ENCODE measurements at regions not wholly inside any gene's neighbourhood (a gene's known extent, or its start where the extent isn't known, plus 50 kb on each side); places are given as distances from the start of the nearest gene placed in this dataset.

- Histone ChIP-seq H2AFZ (ENCODE audit: low read length) (no peak overlapping the region), H3K36me3 (ENCODE audit: insufficient read depth, low read length) (no peaks in the 10 kb centered on the region), H3K27ac (ENCODE audit: low read depth, low read length, poor library complexity, severe bottlenecking) (no peak overlapping the region), H3K79me2 (ENCODE audit: insufficient read depth, low read depth, low read length) (no peaks in the 10 kb centered on the region), H3K4me3 (ENCODE audit: low read depth, low read length, poor library complexity, severe bottlenecking) (no peak overlapping the region), H3K9me3 (ENCODE audit: low read length) (no peaks in the 10 kb centered on the region), H3K4me2 (ENCODE audit: low read length) (no peak overlapping the region), H3K9me2 (ENCODE audit: insufficient read depth, low read length) (no peaks in the 10 kb centered on the region), H4K20me1 (ENCODE audit: insufficient read depth, low read length) (no peaks in the 10 kb centered on the region), H3K4me1 (ENCODE audit: insufficient read depth, low read length, poor library complexity, severe bottlenecking) (no peaks in the 10 kb centered on the region)
- POLR2A ChIA-PET: interaction anchor here (0.7 kb wide), 2 partner anchors 1068 to 1147 kb away, joined by 3 to 4 read pairs; no protein-coding TSS in a partner anchor
- BruUV-seq (replicated peaks): no TSS peak
- intact Hi-C loops (cut with micrococcal nuclease; ENCODE audit: unreplicated experiment): no loop called here
- TF ChIP-seq EZH2phosphoT487 (IDR thresholded peaks at IDR 0.05; ENCODE audit: borderline replicate concordance, low read depth, low read length) (no peak), CTCF (conservative IDR thresholded peaks at IDR 0.05; ENCODE audit: low read length) (no peak)
- CTCF ChIA-PET (ENCODE audit: unreplicated experiment): no interaction called here
- DNase-seq (ENCODE audit: low spot score): no peak
Observed at GRCh38 chr16:55051571-55052347, 121.1 kb downstream of the IRX5 start.

- Histone ChIP-seq H3K79me2 (ENCODE audit: insufficient read depth, low read depth, low read length) (no peaks in the 10 kb centered on the region), H4K20me1 (ENCODE audit: insufficient read depth, low read length) (no peaks in the 10 kb centered on the region), H3K9me3 (ENCODE audit: low read length) (no peaks in the 10 kb centered on the region), H3K27ac (ENCODE audit: low read depth, low read length, poor library complexity, severe bottlenecking) (no peak overlapping the region), H3K36me3 (ENCODE audit: insufficient read depth, low read length) (no peaks in the 10 kb centered on the region), H3K4me2 (ENCODE audit: low read length) (no peak overlapping the region), H3K4me3 (ENCODE audit: low read depth, low read length, poor library complexity, severe bottlenecking) (no peak overlapping the region), H2AFZ (ENCODE audit: low read length) (no peak overlapping the region), H3K4me1 (ENCODE audit: insufficient read depth, low read length, poor library complexity, severe bottlenecking) (no peaks in the 10 kb centered on the region), H3K9me2 (ENCODE audit: insufficient read depth, low read length) (no peaks in the 10 kb centered on the region)
- TF ChIP-seq EZH2phosphoT487 (IDR thresholded peaks at IDR 0.05; ENCODE audit: borderline replicate concordance, low read depth, low read length): no peak
- no peak for TF ChIP-seq CTCF (conservative IDR thresholded peaks at IDR 0.05; ENCODE audit: low read length)
- POLR2A ChIA-PET: no interaction called here
- no TSS peak for BruUV-seq (replicated peaks)
- intact Hi-C loops (cut with micrococcal nuclease; ENCODE audit: unreplicated experiment): no loop called here
- no peak for DNase-seq (ENCODE audit: low spot score)
- CTCF ChIA-PET (ENCODE audit: unreplicated experiment): no interaction called here
Observed at GRCh38 chr16:55052348-55052734, 121.7 kb downstream of the IRX5 start.

GRCh38 chr16:55052741-55053415, 122.2 kb downstream of the IRX5 start:
- H3K4me2 ChIP-seq (ENCODE audit: low read length): no peak overlapping the region
- DNase-seq (ENCODE audit: low spot score): no peak
- CTCF ChIA-PET (ENCODE audit: unreplicated experiment): no interaction called here
- TF ChIP-seq EZH2phosphoT487 (IDR thresholded peaks at IDR 0.05; ENCODE audit: borderline replicate concordance, low read depth, low read length): no peak
- no peak for TF ChIP-seq CTCF (conservative IDR thresholded peaks at IDR 0.05; ENCODE audit: low read length)
- H3K36me3 ChIP-seq (ENCODE audit: insufficient read depth, low read length): no peaks in the 10 kb centered on the region
- no peaks in the 10 kb centered on the region for H3K9me3 ChIP-seq (ENCODE audit: low read length)
- no peak overlapping the region for H3K27ac ChIP-seq (ENCODE audit: low read depth, low read length, poor library complexity, severe bottlenecking)
- H3K9me2 ChIP-seq (ENCODE audit: insufficient read depth, low read length): no peaks in the 10 kb centered on the region
- POLR2A ChIA-PET: interaction anchor here (1.0 kb wide), 1 partner anchor 47 kb away, joined by 3 read pairs; no protein-coding TSS in a partner anchor
- H3K79me2 ChIP-seq (ENCODE audit: insufficient read depth, low read depth, low read length): no peaks in the 10 kb centered on the region
- no peak overlapping the region for H3K4me3 ChIP-seq (ENCODE audit: low read depth, low read length, poor library complexity, severe bottlenecking)
- intact Hi-C loops (cut with micrococcal nuclease; ENCODE audit: unreplicated experiment): no loop called here
- H4K20me1 ChIP-seq (ENCODE audit: insufficient read depth, low read length): no peaks in the 10 kb centered on the region
- BruUV-seq (replicated peaks): no TSS peak
- no peaks in the 10 kb centered on the region for H3K4me1 ChIP-seq (ENCODE audit: insufficient read depth, low read length, poor library complexity, severe bottlenecking)
- H2AFZ ChIP-seq (ENCODE audit: low read length): no peak overlapping the region
